Keratinocyte (primary cell): ENCODE measurements at regions not wholly inside any gene's neighbourhood (a gene's known extent, or its start where the extent isn't known, plus 50 kb on each side); places are given as distances from the start of the nearest gene placed in this dataset.

Source experiments
- DNase-seq: peaks from one replicate; pipeline ENCODE4 v3.0.0-alpha.2; 2011; ENCODE audit warnings: low read depth, missing footprints, low spot score
- FAIRE-seq: peaks from 2 replicates; lab custom pipeline; 2011; peaks lifted over from hg19 to GRCh38; lab: Jason Lieb, UNC
- H2AFZ ChIP-seq: 2 replicates; pipeline ENCODE4 v1.6.0; 2012; ENCODE audit warnings: low read length, control low read depth, inconsistent platforms; ENCODE audit not compliant: control insufficient read depth
- H3K27ac ChIP-seq: 2 replicates; pipeline ENCODE4 v1.5.1; 2011; ENCODE audit warnings: low read length; ENCODE audit not compliant: control insufficient read depth, insufficient read depth
- H3K27me3 ChIP-seq: 3 replicates; pipeline ENCODE4 v1.6.0; 2011; ENCODE audit warnings: low read length; ENCODE audit not compliant: control insufficient read depth, insufficient read depth; ENCODE audit errors: extremely low read depth
- H3K36me3 ChIP-seq, 2 experiments: 2 replicates in 1 of 2; 3 replicates in 1 of 2; pipeline ENCODE4 v1.5.1; 2011; ENCODE audit warnings: low read length in 2 of 2, mild to moderate bottlenecking in 1 of 2; ENCODE audit not compliant: control insufficient read depth in 2 of 2, insufficient read depth in 2 of 2; ENCODE audit errors: extremely low read depth in 1 of 2
- H3K4me1 ChIP-seq: 3 replicates; pipeline ENCODE4 v1.5.1; 2011; ENCODE audit warnings: low read length; ENCODE audit not compliant: control insufficient read depth, insufficient read depth; ENCODE audit errors: extremely low read depth
- H3K4me2 ChIP-seq: 3 replicates; pipeline ENCODE4 v1.6.0; 2011; ENCODE audit warnings: low read depth, low read length; ENCODE audit not compliant: control insufficient read depth, insufficient read depth; ENCODE audit errors: extremely low read depth
- H3K4me3 ChIP-seq, 3 experiments: fragments of 200-600 bp in 1 of 3; sonication (generic) in 1 of 3; 2 replicates in 2 of 3; 3 replicates in 1 of 3; pipeline ENCODE4 v1.5.1; 2011 to 2016; ENCODE audit warnings: low read length in 3 of 3, mild to moderate bottlenecking in 3 of 3, control low read depth in 2 of 3, inconsistent platforms in 1 of 3, low read depth in 1 of 3, mixed read lengths in 1 of 3, mixed run types in 1 of 3, moderate library complexity in 1 of 3; ENCODE audit not compliant: control insufficient read depth in 2 of 3, insufficient read depth in 2 of 3; ENCODE audit errors: extremely low read depth in 1 of 3
- H3K79me2 ChIP-seq: 2 replicates; pipeline ENCODE4 v1.6.0; 2012; ENCODE audit warnings: low read length; ENCODE audit not compliant: control insufficient read depth, insufficient read depth
- H3K9ac ChIP-seq: 3 replicates; pipeline ENCODE4 v1.6.0; 2011; ENCODE audit warnings: low read length; ENCODE audit not compliant: control insufficient read depth, insufficient read depth; ENCODE audit errors: extremely low read depth
- H3K9me1 ChIP-seq: 3 replicates; pipeline ENCODE4 v1.6.0; 2011; ENCODE audit warnings: low read length; ENCODE audit not compliant: control insufficient read depth, insufficient read depth; ENCODE audit errors: extremely low read depth
- H3K9me3 ChIP-seq: 2 replicates; pipeline ENCODE4 v1.5.1; 2012; ENCODE audit warnings: low read depth, low read length; ENCODE audit not compliant: control insufficient read depth
- H4K20me1 ChIP-seq: 3 replicates; pipeline ENCODE4 v1.6.0; 2011; ENCODE audit warnings: low read length; ENCODE audit not compliant: control insufficient read depth, insufficient read depth; ENCODE audit errors: extremely low read depth
- EZH2 ChIP-seq: IDR thresholded peaks from one replicate; pipeline ENCODE4 v1.6.1; 2012; ENCODE audit warnings: inconsistent platforms, mild to moderate bottlenecking, low read length, moderate library complexity
- dilution Hi-C: fragments of 300-500 bp; cut with MboI; formaldehyde crosslinking; loops from one replicate; pipeline ENCODE4 v1.7.0; 2020; ENCODE audit warnings: low sequenced_read_pairs; ENCODE audit not compliant: extremely low pct_ligation_motif_present
- TF ChIP-seq, protein P1 (sequence below), 3 experiments: IDR thresholded peaks in 1 of 3; conservative IDR thresholded peaks in 1 of 3; optimal IDR thresholded peaks in 1 of 3; 2 replicates in 2 of 3; 3 replicates in 1 of 3; pipeline versions ENCODE3 to v1.5.1; 2011; ENCODE audit warnings: low read length in 3 of 3, mild to moderate bottlenecking in 3 of 3, moderate library complexity in 2 of 3, control low read depth in 1 of 3, inconsistent platforms in 1 of 3; ENCODE audit not compliant: insufficient read depth in 2 of 3; ENCODE audit errors: extremely low read depth in 1 of 3

DNA sequence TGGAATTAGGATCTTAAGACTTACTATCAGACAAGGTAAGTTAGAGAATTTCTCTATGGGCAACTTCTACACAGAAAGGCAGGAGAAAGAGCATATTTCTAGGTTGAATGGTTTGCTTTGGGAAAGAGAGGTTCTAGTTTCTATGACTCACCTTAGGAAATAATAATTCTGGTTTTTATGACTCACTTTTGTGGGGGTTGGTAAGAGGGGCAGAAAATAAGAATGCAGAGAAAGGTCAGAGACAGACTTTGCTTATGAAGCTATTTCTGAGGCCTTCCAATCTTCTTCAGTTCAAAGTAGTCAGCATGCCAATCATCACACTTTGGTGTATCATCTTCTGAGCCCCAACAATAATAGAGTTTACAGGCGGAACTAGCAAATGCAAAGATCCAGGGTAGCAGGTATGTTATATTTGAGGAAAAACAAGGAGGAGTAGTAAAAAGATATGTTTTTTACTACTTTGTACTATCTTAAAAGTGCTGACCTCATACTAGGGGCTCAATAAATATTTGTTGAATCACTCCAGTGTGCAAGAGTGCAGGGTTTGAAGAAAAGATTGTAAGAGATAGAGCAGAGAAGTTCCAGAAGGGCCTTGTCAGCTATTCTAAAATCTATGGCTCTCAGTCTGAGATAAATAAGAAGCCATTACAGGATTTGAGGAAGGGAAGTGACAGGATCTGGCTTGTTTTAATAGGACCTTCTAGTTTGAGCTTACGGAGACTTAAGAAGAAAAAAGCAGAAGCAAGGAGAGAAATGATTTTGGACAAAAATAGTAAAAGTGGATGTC lies 56.7 kb upstream of the LRFN5 start:
- DNase-seq (no peak), FAIRE-seq (no peak)
- Histone ChIP-seq H3K4me2 (no peak overlapping the region), H3K79me2 (no peaks in the 10 kb centered on the region), H3K9me1 (no peaks in the 10 kb centered on the region), H3K4me1 (peaks cover 4% of the 10 kb centered on the region), H2AFZ (peak overlapping the region; percentile 65), H3K4me3 (no peak overlapping the region), H3K9ac (no peak overlapping the region), H4K20me1 (no peaks in the 10 kb centered on the region), H3K27ac (no peak overlapping the region), H3K9me3 (no peaks in the 10 kb centered on the region), H3K27me3 (no peaks in the 10 kb centered on the region), H3K36me3 (no peaks in the 10 kb centered on the region)
- TF ChIP-seq, protein P1, sequence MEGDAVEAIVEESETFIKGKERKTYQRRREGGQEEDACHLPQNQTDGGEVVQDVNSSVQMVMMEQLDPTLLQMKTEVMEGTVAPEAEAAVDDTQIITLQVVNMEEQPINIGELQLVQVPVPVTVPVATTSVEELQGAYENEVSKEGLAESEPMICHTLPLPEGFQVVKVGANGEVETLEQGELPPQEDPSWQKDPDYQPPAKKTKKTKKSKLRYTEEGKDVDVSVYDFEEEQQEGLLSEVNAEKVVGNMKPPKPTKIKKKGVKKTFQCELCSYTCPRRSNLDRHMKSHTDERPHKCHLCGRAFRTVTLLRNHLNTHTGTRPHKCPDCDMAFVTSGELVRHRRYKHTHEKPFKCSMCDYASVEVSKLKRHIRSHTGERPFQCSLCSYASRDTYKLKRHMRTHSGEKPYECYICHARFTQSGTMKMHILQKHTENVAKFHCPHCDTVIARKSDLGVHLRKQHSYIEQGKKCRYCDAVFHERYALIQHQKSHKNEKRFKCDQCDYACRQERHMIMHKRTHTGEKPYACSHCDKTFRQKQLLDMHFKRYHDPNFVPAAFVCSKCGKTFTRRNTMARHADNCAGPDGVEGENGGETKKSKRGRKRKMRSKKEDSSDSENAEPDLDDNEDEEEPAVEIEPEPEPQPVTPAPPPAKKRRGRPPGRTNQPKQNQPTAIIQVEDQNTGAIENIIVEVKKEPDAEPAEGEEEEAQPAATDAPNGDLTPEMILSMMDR (optimal IDR thresholded peaks at IDR 0.05 in 1 of 3, IDR thresholded peaks at IDR 0.05 in 1 of 3, conservative IDR thresholded peaks at IDR 0.05 in 1 of 3; ENCODE audit: extremely low read depth in 1 of 3, insufficient read depth in 2 of 3, low read length in 3 of 3), result no peak
- TF ChIP-seq EZH2, result no peak
- dilution Hi-C loops, result no loop called here

DNA sequence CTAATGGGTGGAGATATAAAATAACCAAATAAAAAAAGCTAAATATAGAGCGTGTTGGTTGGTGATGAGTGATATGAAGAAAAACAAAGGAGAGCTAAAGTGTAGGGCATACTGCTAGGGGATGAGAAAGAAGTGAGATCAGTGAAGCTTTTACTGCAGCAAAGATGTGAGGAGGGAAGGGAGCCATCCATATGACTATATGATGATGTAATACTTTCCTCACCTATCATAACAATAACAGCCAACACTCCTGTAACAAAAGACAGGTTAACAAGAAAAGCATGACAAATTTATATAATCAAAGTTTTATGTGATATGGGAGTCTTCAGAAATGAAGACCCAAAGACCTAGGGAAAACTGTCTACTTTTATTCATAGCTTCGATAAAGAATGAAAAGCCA lies 57.4 kb upstream of the LRFN5 start:
- Histone ChIP-seq H3K4me3 (no peak overlapping the region), H3K79me2 (no peaks in the 10 kb centered on the region), H3K27ac (no peak overlapping the region)

More for the DNA sequence above, 57.4 kb upstream of the LRFN5 start:
- Histone ChIP-seq H3K27me3 (no peaks in the 10 kb centered on the region), H4K20me1 (no peaks in the 10 kb centered on the region), H3K9me1 (no peaks in the 10 kb centered on the region), H3K9me3 (no peaks in the 10 kb centered on the region), H3K9ac (no peak overlapping the region), H3K36me3 (no peaks in the 10 kb centered on the region), H3K4me1 (peaks cover 4% of the 10 kb centered on the region), H2AFZ (no peak overlapping the region), H3K4me2 (no peak overlapping the region)
- FAIRE-seq (no peak), DNase-seq (no peak)
- TF ChIP-seq, protein P1 (optimal IDR thresholded peaks at IDR 0.05 in 1 of 3, IDR thresholded peaks at IDR 0.05 in 1 of 3, conservative IDR thresholded peaks at IDR 0.05 in 1 of 3; ENCODE audit: extremely low read depth in 1 of 3, insufficient read depth in 2 of 3, low read length in 3 of 3), result no peak
- no peak for TF ChIP-seq EZH2
- dilution Hi-C loops, result no loop called here
